Subcutaneous abdominal adipose tissue (tissue), 5 donors: ENCODE measurements at regions not wholly inside any gene's neighbourhood (a gene's known extent, or its start where the extent isn't known, plus 50 kb on each side); places are given as distances from the start of the nearest gene placed in this dataset.

Source experiments
- H3K27ac ChIP-seq: one replicate; pipeline ENCODE4 v1.7.0; 2013; ENCODE audit warnings: low read depth, mild to moderate bottlenecking, inconsistent platforms, low read length, moderate library complexity
- H3K27me3 ChIP-seq, 5 donors: one replicate each; pipeline ENCODE4 v1.7.0; 2013; ENCODE audit warnings: low read length in 5 of 5, inconsistent platforms in 1 of 5; ENCODE audit not compliant: control insufficient read depth in 5 of 5, insufficient read depth in 4 of 5
- H3K36me3 ChIP-seq, 5 donors: one replicate each; pipeline ENCODE4 v1.7.0; 2013; ENCODE audit warnings: low read length in 5 of 5; ENCODE audit not compliant: control insufficient read depth in 5 of 5, insufficient read depth in 5 of 5
- H3K4me1 ChIP-seq, 5 donors: one replicate each; pipeline ENCODE4 v1.7.0; 2013; ENCODE audit warnings: low read length in 5 of 5, mild to moderate bottlenecking in 3 of 5, moderate library complexity in 1 of 5; ENCODE audit not compliant: control insufficient read depth in 5 of 5, insufficient read depth in 5 of 5
- H3K4me3 ChIP-seq, 5 donors: one replicate each; pipeline ENCODE4 v1.7.0; 2013; ENCODE audit warnings: low read length in 5 of 5, low read depth in 1 of 5
- H3K9ac ChIP-seq, 5 donors: one replicate each; pipeline ENCODE4 v1.7.0; 2013; ENCODE audit warnings: low read length in 5 of 5, mild to moderate bottlenecking in 4 of 5, moderate library complexity in 3 of 5
- H3K9me3 ChIP-seq, 5 donors: one replicate each; pipeline ENCODE4 v1.7.0; 2013; ENCODE audit warnings: low read length in 5 of 5; ENCODE audit not compliant: control insufficient read depth in 5 of 5
- donor health status: healthy.
- donor health status: healthy.
- donor health status: healthy.
- donor health status: healthy.
- donor health status: healthy.

DNA sequence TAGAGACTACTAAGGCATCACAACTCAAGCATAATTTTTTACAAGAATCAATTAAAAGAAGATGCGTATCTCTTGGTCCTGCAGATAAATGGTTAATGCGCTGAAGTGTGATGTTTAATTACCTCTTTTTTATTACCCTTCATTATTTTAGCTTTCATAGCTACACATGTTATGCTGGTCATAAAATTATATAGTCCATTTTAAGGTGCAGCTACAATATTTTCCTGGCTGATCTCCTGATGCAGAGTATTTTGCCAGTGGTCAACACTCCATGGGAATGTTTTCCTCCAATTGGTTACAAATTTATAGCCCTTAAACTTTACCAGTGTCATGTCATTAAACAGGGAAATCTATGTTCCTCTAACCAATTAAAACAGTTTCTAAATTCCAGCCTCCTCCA, 1617.2 kb downstream of the PCDH7 start:
- Histone ChIP-seq H3K4me3 (no peak overlapping the region), H3K36me3 (no peaks in the 10 kb centered on the region), H3K27me3 (no peaks in the 10 kb centered on the region), H3K9ac (no peak overlapping the region), H3K9me3 (no peaks in the 10 kb centered on the region), H3K27ac (no peak overlapping the region), H3K4me1 (no peaks in the 10 kb centered on the region)

DNA sequence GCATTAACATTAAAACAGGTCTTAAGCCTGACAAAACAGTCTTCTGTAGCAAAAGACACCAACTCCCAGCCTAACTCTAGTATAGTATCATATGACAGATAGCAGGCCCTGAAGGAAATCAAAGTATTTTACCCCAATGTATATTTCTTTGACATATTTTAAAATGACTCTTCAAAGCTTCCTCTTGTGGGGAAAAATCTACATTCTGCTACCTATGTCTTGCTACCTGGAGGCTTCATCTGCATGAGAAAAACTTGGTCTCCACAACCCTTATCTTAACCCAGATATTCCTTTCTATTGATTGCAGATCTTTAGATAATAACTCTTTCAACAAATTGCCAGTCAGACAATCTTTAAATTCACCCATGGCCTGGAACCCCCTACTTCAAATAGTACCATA, 1620.4 kb downstream of the PCDH7 start:
- Histone ChIP-seq H3K9me3 (no peaks in the 10 kb centered on the region), H3K4me1 (no peaks in the 10 kb centered on the region), H3K27ac (no peak overlapping the region), H3K36me3 (no peaks in the 10 kb centered on the region), H3K9ac (no peak overlapping the region), H3K4me3 (no peak overlapping the region), H3K27me3 (no peaks in the 10 kb centered on the region)

DNA sequence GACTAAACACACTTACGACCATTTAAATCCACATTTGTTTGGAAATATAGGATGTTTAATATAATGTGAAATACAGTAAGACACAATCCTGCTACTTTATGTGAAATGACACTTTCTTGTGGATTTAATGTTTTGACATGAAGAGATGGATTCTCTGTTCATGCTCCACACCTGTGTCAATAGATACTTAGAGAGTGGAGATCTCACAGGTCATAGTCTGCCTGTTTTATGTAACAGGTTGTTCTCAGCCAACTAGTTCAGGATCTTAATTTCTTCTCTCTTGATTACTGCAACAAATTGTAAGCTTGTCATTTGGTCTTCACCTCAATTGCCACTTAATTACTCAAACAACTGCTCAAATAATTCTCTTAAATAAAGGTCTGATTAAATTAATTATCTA, 1621.2 kb downstream of the PCDH7 start:
- Histone ChIP-seq H3K4me3 (no peak overlapping the region), H3K4me1 (no peaks in the 10 kb centered on the region), H3K9me3 (no peaks in the 10 kb centered on the region), H3K36me3 (no peaks in the 10 kb centered on the region), H3K27me3 (no peaks in the 10 kb centered on the region), H3K9ac (no peak overlapping the region), H3K27ac (no peak overlapping the region)

DNA sequence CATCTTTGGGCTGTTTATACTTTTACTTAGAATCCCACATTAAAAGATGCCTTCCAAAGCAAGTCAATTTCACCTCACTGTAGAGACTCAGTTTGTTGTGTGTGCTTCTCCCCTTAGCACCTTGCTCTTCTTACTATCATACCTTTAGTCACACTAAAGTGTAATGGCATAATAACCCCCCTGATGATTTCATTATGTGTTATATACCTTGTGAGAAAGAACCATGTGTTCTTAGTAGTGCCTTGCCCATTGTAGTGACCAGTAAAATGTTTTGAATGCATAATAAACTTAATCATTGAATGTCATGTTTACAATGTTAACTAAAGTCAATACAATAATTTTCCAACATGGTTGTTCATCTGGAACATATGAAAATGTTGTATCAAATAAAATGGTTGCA, 1621.9 kb downstream of the PCDH7 start:
- no peak overlapping the region for H3K4me3 ChIP-seq
- no peaks in the 10 kb centered on the region for H3K36me3 ChIP-seq
- no peaks in the 10 kb centered on the region for H3K9me3 ChIP-seq
- no peak overlapping the region for H3K9ac ChIP-seq
- H3K27ac ChIP-seq = no peak overlapping the region
- no peaks in the 10 kb centered on the region for H3K4me1 ChIP-seq
- no peaks in the 10 kb centered on the region for H3K27me3 ChIP-seq

DNA sequence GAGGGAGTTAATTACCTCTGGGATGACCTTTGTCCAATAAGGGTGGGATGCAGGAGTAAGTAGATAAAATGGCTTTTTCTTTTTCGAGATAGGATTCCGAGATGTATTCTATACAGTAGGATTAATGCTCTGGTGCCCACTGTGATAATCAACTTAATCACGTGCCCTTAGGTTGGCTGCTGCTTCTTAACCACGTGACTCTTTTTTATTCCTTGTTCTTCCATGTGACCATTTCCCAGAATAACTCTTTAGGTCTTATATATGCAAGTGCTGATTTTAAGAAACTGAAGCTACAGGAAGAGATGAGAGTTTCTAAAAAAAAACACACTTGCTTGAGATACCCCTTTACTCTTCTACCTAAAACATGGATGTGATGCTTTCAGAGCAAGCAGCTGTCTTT, 1628.9 kb downstream of the PCDH7 start:
- Histone ChIP-seq H3K27me3 (no peaks in the 10 kb centered on the region), H3K4me3 (no peak overlapping the region), H3K36me3 (no peaks in the 10 kb centered on the region), H3K9ac (no peak overlapping the region), H3K9me3 (no peaks in the 10 kb centered on the region), H3K27ac (no peak overlapping the region), H3K4me1 (no peaks in the 10 kb centered on the region)

DNA sequence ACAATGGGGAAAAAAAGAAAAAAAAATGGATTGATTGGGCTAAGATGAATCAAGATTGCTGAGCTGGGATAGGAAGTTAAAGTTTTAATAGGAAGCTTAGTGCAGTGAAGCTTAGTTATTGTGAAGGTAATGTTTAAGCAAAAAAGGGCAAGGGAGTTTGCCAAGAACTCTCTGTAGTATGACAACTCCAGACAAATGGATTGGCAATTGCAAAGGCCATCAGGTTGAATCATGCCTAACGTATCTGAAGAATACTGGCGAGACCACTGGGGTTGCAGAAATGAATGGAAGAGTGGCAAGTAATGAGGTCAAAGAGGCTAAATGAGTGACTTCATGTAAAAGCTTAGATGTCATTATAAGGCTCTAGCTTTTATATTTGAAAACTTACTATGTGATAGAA, 1654.0 kb downstream of the PCDH7 start:
- Histone ChIP-seq H3K27me3 (no peaks in the 10 kb centered on the region), H3K4me1 (no peaks in the 10 kb centered on the region), H3K27ac (no peak overlapping the region), H3K36me3 (no peaks in the 10 kb centered on the region), H3K9ac (no peak overlapping the region), H3K9me3 (peaks cover 0 to 9% (median 0%) of the 10 kb centered on the region in 5 donors), H3K4me3 (no peak overlapping the region)

DNA sequence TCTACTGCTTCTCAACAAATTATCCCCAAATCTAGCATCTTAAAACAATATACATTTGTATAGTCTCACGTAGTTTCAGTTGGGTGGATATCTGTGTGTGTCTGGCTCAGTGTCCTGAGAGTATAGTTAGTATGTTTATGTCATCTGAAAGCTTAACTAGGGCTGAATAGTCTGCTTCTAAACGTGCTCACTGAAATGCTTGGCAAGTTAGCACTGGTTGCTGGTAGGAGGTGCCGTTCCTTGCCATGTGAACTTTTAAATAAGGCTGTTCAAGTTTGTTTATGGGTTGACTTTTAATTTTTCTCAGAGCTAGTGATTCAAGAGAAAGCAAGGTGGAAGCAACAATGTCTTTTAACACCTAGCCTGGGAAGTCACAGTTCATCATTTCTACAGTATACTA, 1673.6 kb downstream of the PCDH7 start:
- Histone ChIP-seq H3K36me3 (no peaks in the 10 kb centered on the region), H3K4me1 (no peaks in the 10 kb centered on the region), H3K9me3 (no peaks in the 10 kb centered on the region), H3K27me3 (no peaks in the 10 kb centered on the region), H3K27ac (no peak overlapping the region), H3K4me3 (no peak overlapping the region), H3K9ac (no peak overlapping the region)

DNA sequence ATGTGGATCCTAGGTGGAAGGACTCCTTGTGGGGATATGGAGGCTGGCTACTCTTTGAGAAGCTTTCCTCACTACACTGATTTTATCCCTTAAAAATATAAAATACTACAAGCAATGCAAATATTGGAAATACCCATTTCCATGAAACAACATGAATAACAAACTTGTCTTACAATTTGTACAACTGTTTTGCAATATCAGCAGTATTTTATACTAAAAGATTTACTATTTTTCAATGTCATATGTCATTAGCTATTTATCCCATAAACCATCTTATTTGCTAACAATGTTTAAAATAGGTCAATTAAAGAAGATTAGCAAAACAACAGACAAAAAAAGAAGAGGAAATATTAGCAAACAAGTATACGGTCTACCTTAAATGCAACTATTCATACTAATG, 1674.1 kb downstream of the PCDH7 start:
- Histone ChIP-seq H3K27ac (no peak overlapping the region), H3K4me3 (no peak overlapping the region), H3K9me3 (no peaks in the 10 kb centered on the region), H3K36me3 (no peaks in the 10 kb centered on the region), H3K9ac (no peak overlapping the region), H3K4me1 (no peaks in the 10 kb centered on the region), H3K27me3 (no peaks in the 10 kb centered on the region)

DNA sequence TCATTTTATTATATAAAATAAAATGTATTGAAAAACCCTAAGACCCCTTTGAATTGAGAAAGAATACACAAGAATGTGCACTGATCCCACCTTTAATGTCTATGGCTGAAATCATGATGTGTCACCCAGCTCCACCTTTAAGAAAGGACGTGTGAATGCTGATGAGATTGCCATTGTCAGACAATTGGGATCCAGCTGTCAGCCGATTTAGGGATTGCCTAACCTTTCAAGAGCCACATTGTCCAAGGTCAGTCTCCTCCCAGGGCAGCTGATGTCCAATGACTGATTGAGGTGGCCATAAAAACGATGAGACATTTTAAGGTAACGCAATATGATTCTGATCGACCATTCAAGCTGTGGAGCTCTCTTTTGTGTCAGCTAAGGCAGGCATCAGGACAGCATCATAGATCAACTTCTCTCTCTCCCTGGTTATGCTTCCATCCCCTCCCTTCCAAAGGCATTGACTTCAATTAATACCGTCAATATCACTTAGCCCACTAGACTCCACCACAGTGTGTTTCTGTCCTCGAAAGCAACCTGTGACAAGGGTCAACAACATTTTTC, 1676.4 kb downstream of the PCDH7 start:
- Histone ChIP-seq H3K27ac (no peak overlapping the region), H3K4me3 (no peak overlapping the region), H3K4me1 (no peaks in the 10 kb centered on the region), H3K36me3 (no peaks in the 10 kb centered on the region), H3K9ac (no peak overlapping the region), H3K9me3 (no peaks in the 10 kb centered on the region), H3K27me3 (no peaks in the 10 kb centered on the region)

DNA sequence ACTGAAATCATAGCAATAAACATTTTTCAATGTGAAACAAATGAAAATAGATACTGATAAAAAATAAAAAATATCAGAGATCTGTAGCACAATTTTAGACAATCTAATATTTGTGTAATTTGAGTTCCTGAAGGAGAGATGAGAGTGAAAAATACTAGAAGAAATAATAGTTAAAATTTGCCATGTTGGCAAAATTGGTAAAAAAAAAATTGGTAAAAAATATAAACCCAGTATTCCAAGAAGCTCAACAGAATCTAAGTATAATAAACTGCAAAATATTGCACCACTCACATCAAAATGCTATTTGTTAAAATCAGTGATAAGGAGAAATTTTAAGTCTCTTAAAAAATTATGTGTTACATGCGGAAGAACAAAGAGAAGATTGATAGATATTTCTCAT, 1680.7 kb downstream of the PCDH7 start:
- Histone ChIP-seq H3K36me3 (no peaks in the 10 kb centered on the region), H3K4me1 (no peaks in the 10 kb centered on the region), H3K9ac (no peak overlapping the region), H3K9me3 (no peaks in the 10 kb centered on the region), H3K4me3 (no peak overlapping the region), H3K27ac (no peak overlapping the region), H3K27me3 (no peaks in the 10 kb centered on the region)

DNA sequence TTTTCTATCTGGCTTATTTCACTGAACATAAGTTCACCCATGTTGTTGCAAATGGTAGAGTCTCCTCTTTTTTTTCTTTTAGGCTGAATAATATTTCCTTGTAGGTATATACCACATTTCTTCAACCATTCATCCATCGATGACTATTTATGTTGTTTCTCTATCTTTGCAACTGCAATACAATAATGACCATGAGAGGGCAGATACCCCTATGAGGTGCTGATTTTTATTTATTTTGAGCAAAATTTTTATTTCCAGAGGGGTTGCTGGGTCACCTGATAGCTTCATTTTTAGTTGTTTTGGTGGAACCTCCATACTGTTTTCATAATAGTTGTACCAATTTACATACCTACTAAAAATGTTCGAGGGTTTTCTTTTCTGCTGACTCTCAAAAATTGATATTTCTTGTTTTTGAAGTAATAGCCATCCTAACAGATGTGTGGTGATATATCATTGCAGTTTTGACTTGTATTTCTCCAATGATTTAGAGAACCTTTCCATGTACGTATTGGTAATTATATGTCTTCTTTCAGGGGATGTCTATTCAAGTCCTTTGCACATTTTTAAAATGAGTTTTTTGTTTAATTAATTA, 1697.0 kb downstream of the PCDH7 start:
- Histone ChIP-seq H3K27me3 (no peaks in the 10 kb centered on the region), H3K36me3 (no peaks in the 10 kb centered on the region), H3K9ac (no peak overlapping the region), H3K4me3 (no peak overlapping the region), H3K4me1 (no peaks in the 10 kb centered on the region), H3K27ac (no peak overlapping the region), H3K9me3 (no peaks in the 10 kb centered on the region)
